GM12873 (cell line): ENCODE measurements at regions not wholly inside any gene's neighbourhood (a gene's known extent, or its start where the extent isn't known, plus 50 kb on each side); places are given as distances from the start of the nearest gene placed in this dataset.

Experiments
- CTCF ChIP-seq: IDR thresholded peaks from 2 replicates; pipeline ENCODE4 v1.5.1; 2012; ENCODE audit warnings: low read depth, mild to moderate bottlenecking, moderate library complexity, low read length, control low read depth; ENCODE audit not compliant: insufficient read depth; ENCODE audit errors: missing control alignments

- TF ChIP-seq CTCF = peak; percentile 38
These were observed 192.5 kb downstream of the EDN1 start for GRCh38 chr6:12482386-12483375.

- TF ChIP-seq CTCF = no peak
These were observed 193.6 kb downstream of the EDN1 start for GRCh38 chr6:12483712-12484111.

GRCh38 chr6:12484519-12484918 lies 194.4 kb downstream of the EDN1 start:
- TF ChIP-seq CTCF = no peak

GRCh38 chr6:12485226-12485764 lies 195.1 kb downstream of the EDN1 start:
- TF ChIP-seq CTCF = no peak

GRCh38 chr6:12485837-12486236 lies 195.7 kb downstream of the EDN1 start:
- TF ChIP-seq CTCF = no peak

GRCh38 chr6:12490351-12490903 lies 200.3 kb downstream of the EDN1 start:
- no peak for TF ChIP-seq CTCF

- no peak for TF ChIP-seq CTCF
These were observed 200.9 kb downstream of the EDN1 start for GRCh38 chr6:12490904-12491571.
